Adrenal gland (tissue), 5 donors: ENCODE measurements at regions not wholly inside any gene's neighbourhood (a gene's known extent, or its start where the extent isn't known, plus 50 kb on each side); places are given as distances from the start of the nearest gene placed in this dataset.

ENCODE experiments used
- CTCF ChIP-seq, 6 experiments: fragments of 450-650 bp in 4 of 6; fragments of 200-600 bp in 2 of 6; sonication (generic) in 1 of 6; IDR thresholded peaks; 1 replicate in 5 of 6; 2 replicates in 1 of 6; pipeline versions ENCODE4 v1.5.1 to v1.8.0; 2016 to 2021; ENCODE audit warnings: antibody characterized with exemption in 6 of 6, mild to moderate bottlenecking in 2 of 6, moderate library complexity in 1 of 6
- POLR2A ChIP-seq, 2 donors: fragments of 450-650 bp; IDR thresholded peaks; one replicate each; pipeline ENCODE4 v1.6.1; 2017; ENCODE audit warnings: antibody characterized with exemption in 2 of 2, mild to moderate bottlenecking in 2 of 2, moderate library complexity in 1 of 2
- donor health status: DM: no; HTN: no; CAD: no.

GRCh38 chr4:181168011-181168805 is 1075.0 kb upstream of the TENM3 start:
- no peak for TF ChIP-seq CTCF (IDR thresholded peaks at IDR 0.05)
- TF ChIP-seq POLR2A (IDR thresholded peaks at IDR 0.05): no peak
